HCT116 (cell line): ENCODE measurements at regions not wholly inside any gene's neighbourhood (a gene's known extent, or its start where the extent isn't known, plus 50 kb on each side); places are given as distances from the start of the nearest gene placed in this dataset.
A peak's percentile ranks its signal among the peaks of the same experiment; 100 is the strongest.

Source experiments
- CTCF ChIP-seq, 3 experiments: fragments of 200-600 bp in 1 of 3; sonication (generic) in 1 of 3; IDR thresholded peaks in 2 of 3; conservative IDR thresholded peaks in 1 of 3; 2 replicates each; pipeline ENCODE4 v1.5.1; 2012 to 2017; ENCODE audit warnings: low read depth in 2 of 3, low read length in 2 of 3, antibody characterized with exemption in 1 of 3, borderline replicate concordance in 1 of 3, control low read depth in 1 of 3, mild to moderate bottlenecking in 1 of 3, mixed read lengths in 1 of 3, mixed run types in 1 of 3, moderate library complexity in 1 of 3; ENCODE audit not compliant: insufficient read depth in 1 of 3
- YY1 ChIP-seq: IDR thresholded peaks from 2 replicates; pipeline ENCODE4 v1.6.1; 2011; ENCODE audit warnings: low read length, low read depth, moderate library complexity, mild to moderate bottlenecking; ENCODE audit not compliant: insufficient replicate concordance; ENCODE audit errors: extremely low read depth

GRCh38 chr4:16443504-16444088, 217.3 kb upstream of the TAPT1 start:
- TF ChIP-seq CTCF (IDR thresholded peaks at IDR 0.05 in 2 of 3, conservative IDR thresholded peaks at IDR 0.05 in 1 of 3; ENCODE audit: borderline replicate concordance in 1 of 3, insufficient read depth in 1 of 3, low read depth in 2 of 3, low read length in 2 of 3) (peak; percentile 17 to 66 (median 64); a peak in 5 of 6 replicates), YY1 (no peak)
